ENCODE measurements at regions not wholly inside any gene's neighbourhood (a gene's known extent, or its start where the extent isn't known, plus 50 kb on each side); places are given as distances from the start of the nearest gene placed in this dataset.

GRCh38 chr12:89081719-89082369 is 270.5 kb downstream of the DUSP6 start:
- TF ChIP-seq GABPA (IDR thresholded peaks at IDR 0.05; ENCODE audit: low read depth) = no peak
- no peak for TF ChIP-seq NRF1 (IDR thresholded peaks at IDR 0.05; ENCODE audit: low read depth, low read length)
- no peak for TF ChIP-seq RFX5 (IDR thresholded peaks at IDR 0.05; ENCODE audit: low read length)
